CD14-positive monocyte (primary cell): ENCODE measurements at regions not wholly inside any gene's neighbourhood (a gene's known extent, or its start where the extent isn't known, plus 50 kb on each side); places are given as distances from the start of the nearest gene placed in this dataset.

ENCODE experiments used
- DNase-seq, 3 donors: peaks; one replicate each; pipeline ENCODE4 v3.0.0-alpha.2; 2011 to 2022
- H2AFZ ChIP-seq: 2 replicates; pipeline ENCODE4 v1.6.0; 2012; ENCODE audit warnings: mild to moderate bottlenecking, low read depth, low read length, inconsistent platforms; ENCODE audit not compliant: insufficient read depth, poor library complexity, severe bottlenecking
- H3K27ac ChIP-seq, 2 donors: 1 replicate in 1 of 2; 2 replicates in 1 of 2; pipeline ENCODE4 v1.5.1; 2012 to 2013; ENCODE audit warnings: low read length in 2 of 2, control low read depth in 1 of 2, inconsistent platforms in 1 of 2, low read depth in 1 of 2, mild to moderate bottlenecking in 1 of 2
- H3K27me3 ChIP-seq, 2 donors: one replicate each; pipeline versions ENCODE4 v1.6.0 to v1.6.1; 2011 to 2013; ENCODE audit warnings: low read length in 2 of 2; ENCODE audit not compliant: control insufficient read depth in 2 of 2, insufficient read depth in 2 of 2
- H3K36me3 ChIP-seq, 2 donors: replicated peaks in 1 of 2; 1 replicate in 1 of 2; 2 replicates in 1 of 2; pipeline versions ENCODE4 v1.5.1 to v1.6.1; 2012 to 2013; ENCODE audit warnings: low read length in 2 of 2, control low read depth in 1 of 2, inconsistent platforms in 1 of 2, mild to moderate bottlenecking in 1 of 2; ENCODE audit not compliant: insufficient read depth in 2 of 2, control insufficient read depth in 1 of 2
- H3K4me1 ChIP-seq, 2 donors: 1 replicate in 1 of 2; 2 replicates in 1 of 2; pipeline versions ENCODE4 v1.5.1 to v1.6.1; 2012 to 2013; ENCODE audit warnings: low read length in 2 of 2, control low read depth in 1 of 2, inconsistent platforms in 1 of 2, mild to moderate bottlenecking in 1 of 2, moderate library complexity in 1 of 2; ENCODE audit not compliant: insufficient read depth in 2 of 2, control insufficient read depth in 1 of 2
- H3K4me2 ChIP-seq: replicated peaks from 2 replicates; pipeline ENCODE3; 2012; ENCODE audit warnings: low read length, moderate library complexity, mild to moderate bottlenecking; ENCODE audit not compliant: poor library complexity, severe bottlenecking; ENCODE audit errors: extremely low read depth
- H3K4me3 ChIP-seq, 3 experiments: fragments of 200-600 bp in 1 of 3; sonication (generic) in 1 of 3; replicated peaks in 1 of 3; 1 replicate in 2 of 3; 2 replicates in 1 of 3; pipeline ENCODE4 v1.5.1; 2011 to 2013; ENCODE audit warnings: low read length in 3 of 3, mild to moderate bottlenecking in 3 of 3, control low read depth in 2 of 3, low read depth in 2 of 3, inconsistent platforms in 1 of 3, moderate library complexity in 1 of 3
- H3K79me2 ChIP-seq: 2 replicates; pipeline ENCODE4 v1.6.0; 2012; ENCODE audit warnings: mild to moderate bottlenecking, control low read depth, inconsistent platforms, low read length, moderate library complexity; ENCODE audit not compliant: insufficient read depth
- H3K9ac ChIP-seq: 2 replicates; pipeline ENCODE4 v1.6.0; 2017; ENCODE audit warnings: low read length, mild to moderate bottlenecking; ENCODE audit not compliant: insufficient read depth, poor library complexity, severe bottlenecking
- H3K9me3 ChIP-seq, 2 donors: replicated peaks in 1 of 2; 1 replicate in 1 of 2; 2 replicates in 1 of 2; pipeline versions ENCODE4 v1.5.1 to v1.6.1; 2012 to 2013; ENCODE audit warnings: low read length in 2 of 2, control low read depth in 1 of 2; ENCODE audit not compliant: control insufficient read depth in 1 of 2, insufficient read depth in 1 of 2
- H4K20me1 ChIP-seq: 2 replicates; pipeline ENCODE4 v1.6.0; 2012; ENCODE audit warnings: mild to moderate bottlenecking, low read length, control low read depth, moderate library complexity; ENCODE audit not compliant: insufficient read depth
- H3K27ac Mint-ChIP-seq, 7 donors: one replicate each; pipeline ENCODE4 v1.8.0; 2020; ENCODE audit warnings: mild to moderate bottlenecking in 7 of 7, mixed read lengths in 7 of 7, moderate library complexity in 6 of 7, inconsistent platforms in 2 of 7
- H3K27me3 Mint-ChIP-seq, 3 donors: one replicate each; pipeline ENCODE4 v1.8.0; 2021 to 2022; ENCODE audit warnings: low read depth in 3 of 3, mild to moderate bottlenecking in 3 of 3, mixed read lengths in 3 of 3, moderate library complexity in 3 of 3, inconsistent platforms in 1 of 3
- H3K36me3 Mint-ChIP-seq, 2 donors: one replicate each; pipeline ENCODE4 v1.8.0; 2020; ENCODE audit warnings: mixed read lengths in 2 of 2, inconsistent platforms in 1 of 2, mild to moderate bottlenecking in 1 of 2
- H3K4me1 Mint-ChIP-seq: one replicate; pipeline ENCODE4 v1.8.0; 2020; ENCODE audit warnings: mild to moderate bottlenecking, mixed read lengths
- H3K4me3 Mint-ChIP-seq, 2 donors: one replicate each; pipeline ENCODE4 v1.8.0; 2020; ENCODE audit warnings: mild to moderate bottlenecking in 2 of 2, mixed read lengths in 2 of 2, moderate library complexity in 1 of 2
- H3K9me3 Mint-ChIP-seq, 7 donors: one replicate each; pipeline ENCODE4 v1.8.0; 2020 to 2022; ENCODE audit warnings: mixed read lengths in 7 of 7, mild to moderate bottlenecking in 6 of 7, moderate library complexity in 6 of 7, inconsistent platforms in 2 of 7
- WGBS: methylation state at CpG from one replicate; pipeline ENCODE4 v1.1.5; 2013; ENCODE audit warnings: missing lambda C conversion rate; ENCODE audit not compliant: insufficient coverage; 5-methylcytosine and 5-hydroxymethylcytosine counted together
- intact Hi-C, 2 donors: fragments of 100-400 bp; cut with micrococcal nuclease; formaldehyde crosslinking; loops; one replicate each; pipeline versions ENCODE4 v1.15.0 to v1.15.1; 2023
- TF ChIP-seq, protein P1 (sequence below): fragments of 200-600 bp; IDR thresholded peaks from one replicate; pipeline ENCODE4 v1.8.0; 2022; ENCODE audit warnings: antibody characterized with exemption, mild to moderate bottlenecking

DNA sequence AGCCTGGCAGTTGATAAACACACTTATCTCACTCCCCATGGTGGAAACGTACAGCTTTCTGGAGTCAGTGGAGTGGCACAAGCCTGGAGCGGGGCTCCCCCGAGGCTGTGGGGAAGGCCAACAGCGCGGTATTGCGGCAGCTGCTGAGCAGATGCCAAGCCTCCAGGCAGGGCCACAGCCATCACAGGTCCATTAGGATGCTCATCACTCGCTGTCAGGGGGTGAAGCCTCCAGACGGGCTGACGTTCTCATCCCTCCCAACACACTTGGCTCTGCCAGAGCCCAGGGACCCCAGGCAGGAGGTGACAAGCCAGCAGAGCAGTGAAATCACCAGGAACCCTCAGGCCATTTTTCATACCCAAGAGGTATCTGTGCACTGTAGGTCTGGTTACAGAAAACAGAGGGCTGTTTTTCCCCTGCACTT is 529.2 kb upstream of the KLHL29 start:
- H3K79me2 ChIP-seq: no peaks in the 10 kb centered on the region
- no peak for DNase-seq

DNA sequence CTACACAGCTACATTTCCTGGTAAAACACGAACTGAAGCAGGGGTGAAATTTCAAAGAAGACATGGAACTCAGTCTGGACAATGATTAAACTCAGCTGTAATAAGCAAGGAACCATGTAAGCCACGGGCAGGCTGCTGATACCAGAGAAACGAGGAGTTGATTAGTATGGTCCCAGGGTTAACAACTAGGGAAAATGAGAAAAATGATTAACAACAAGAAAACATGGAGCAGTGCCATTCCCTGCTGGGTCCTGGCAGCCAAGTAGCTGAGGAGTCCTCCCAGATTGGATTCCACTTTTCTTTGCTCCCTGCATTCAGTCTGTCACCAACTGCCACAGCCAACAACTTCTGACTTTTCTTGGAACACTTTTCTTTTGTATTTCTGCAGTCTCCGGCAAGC is 517.0 kb upstream of the KLHL29 start:
- H3K79me2 ChIP-seq: no peaks in the 10 kb centered on the region
- Mint-ChIP-seq H3K36me3 (no peaks in the 10 kb centered on the region), H3K4me1 (no peaks in the 10 kb centered on the region), H3K4me3 (no peak overlapping the region), H3K27ac (no peak overlapping the region), H3K9me3 (peaks cover 0 to 6% (median 0%) of the 10 kb centered on the region in 7 donors), H3K27me3 (no peaks in the 10 kb centered on the region)
- no peaks in the 10 kb centered on the region for H3K27me3 ChIP-seq
- TF ChIP-seq, protein P1, sequence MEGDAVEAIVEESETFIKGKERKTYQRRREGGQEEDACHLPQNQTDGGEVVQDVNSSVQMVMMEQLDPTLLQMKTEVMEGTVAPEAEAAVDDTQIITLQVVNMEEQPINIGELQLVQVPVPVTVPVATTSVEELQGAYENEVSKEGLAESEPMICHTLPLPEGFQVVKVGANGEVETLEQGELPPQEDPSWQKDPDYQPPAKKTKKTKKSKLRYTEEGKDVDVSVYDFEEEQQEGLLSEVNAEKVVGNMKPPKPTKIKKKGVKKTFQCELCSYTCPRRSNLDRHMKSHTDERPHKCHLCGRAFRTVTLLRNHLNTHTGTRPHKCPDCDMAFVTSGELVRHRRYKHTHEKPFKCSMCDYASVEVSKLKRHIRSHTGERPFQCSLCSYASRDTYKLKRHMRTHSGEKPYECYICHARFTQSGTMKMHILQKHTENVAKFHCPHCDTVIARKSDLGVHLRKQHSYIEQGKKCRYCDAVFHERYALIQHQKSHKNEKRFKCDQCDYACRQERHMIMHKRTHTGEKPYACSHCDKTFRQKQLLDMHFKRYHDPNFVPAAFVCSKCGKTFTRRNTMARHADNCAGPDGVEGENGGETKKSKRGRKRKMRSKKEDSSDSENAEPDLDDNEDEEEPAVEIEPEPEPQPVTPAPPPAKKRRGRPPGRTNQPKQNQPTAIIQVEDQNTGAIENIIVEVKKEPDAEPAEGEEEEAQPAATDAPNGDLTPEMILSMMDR: no peak
- no peaks in the 10 kb centered on the region for H3K9me3 ChIP-seq
- no peak overlapping the region for H2AFZ ChIP-seq
- no peak overlapping the region for H3K9ac ChIP-seq
- WGBS: 52% methylated on average over 3 of the region's 4 CpGs
- H4K20me1 ChIP-seq: no peaks in the 10 kb centered on the region
- no peak overlapping the region for H3K4me2 ChIP-seq
- H3K27ac ChIP-seq: no peak overlapping the region
- no peaks in the 10 kb centered on the region for H3K36me3 ChIP-seq
- intact Hi-C loops: no loop called here
- H3K4me1 ChIP-seq: no peaks in the 10 kb centered on the region
- H3K4me3 ChIP-seq: no peak overlapping the region
- DNase-seq: no peak

More for the DNA sequence above, 529.2 kb upstream of the KLHL29 start:
- Histone ChIP-seq H3K27me3 (no peaks in the 10 kb centered on the region), H3K4me3 (no peak overlapping the region), H3K9me3 (peaks cover 10 to 12% of the 10 kb centered on the region in 2 donors), H4K20me1 (no peaks in the 10 kb centered on the region), H3K9ac (no peak overlapping the region), H3K4me2 (no peak overlapping the region), H3K36me3 (no peaks in the 10 kb centered on the region), H3K27ac (no peak overlapping the region), H3K4me1 (no peaks in the 10 kb centered on the region), H2AFZ (no peak overlapping the region)
- no peaks in the 10 kb centered on the region for H3K36me3 Mint-ChIP-seq
- H3K4me3 Mint-ChIP-seq: no peak overlapping the region
- intact Hi-C loops: no loop called here
- no peaks in the 10 kb centered on the region for H3K4me1 Mint-ChIP-seq
- H3K9me3 Mint-ChIP-seq: peaks cover 2 to 20% (median 5%) of the 10 kb centered on the region in 7 donors
- TF ChIP-seq, protein P1: no peak
- WGBS: 84% methylated on average over 9 of the region's 9 CpGs
- no peak overlapping the region for H3K27ac Mint-ChIP-seq
- H3K27me3 Mint-ChIP-seq: no peaks in the 10 kb centered on the region
